ENCODE measurements at regions not wholly inside any gene's neighbourhood (a gene's known extent, or its start where the extent isn't known, plus 50 kb on each side); places are given as distances from the start of the nearest gene placed in this dataset.

DNA sequence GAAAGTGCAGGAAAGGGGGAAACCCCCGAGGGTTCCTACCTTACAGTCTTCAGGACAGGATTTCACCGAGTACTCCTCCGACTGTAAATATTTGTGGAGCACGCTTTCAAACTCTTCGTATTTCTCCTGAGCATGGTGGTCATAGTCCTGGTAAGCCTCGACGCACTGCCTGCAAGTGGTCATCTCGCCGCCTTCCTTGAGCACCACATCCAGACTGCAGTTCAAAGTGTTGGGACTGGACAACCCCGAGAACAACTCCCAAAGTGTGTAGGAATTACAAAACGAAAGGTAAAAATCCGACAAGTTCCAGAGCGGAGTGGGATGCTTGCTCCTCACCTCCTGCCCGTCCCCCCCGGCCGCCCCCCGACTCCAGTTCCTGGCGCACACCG is 349.7 kb downstream of the LIG4 start:
- DNase-seq (ENCODE audit: low read depth in 2 of 2), result peak in 1 of 2 donors; percentile 53

DNA sequence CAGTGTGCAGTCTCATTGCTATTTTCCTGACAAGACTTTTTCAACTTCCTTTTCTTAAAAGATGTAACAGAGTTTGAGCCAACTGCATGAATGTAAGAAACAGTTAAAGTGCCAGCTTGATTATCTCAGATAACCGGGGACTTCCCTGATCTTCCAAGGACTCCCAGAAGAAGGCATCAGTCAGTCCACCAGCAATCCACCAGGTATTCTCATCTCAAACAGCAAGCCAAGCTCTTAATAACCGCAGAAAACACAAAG is 350.1 kb downstream of the LIG4 start:
- peak in 1 of 2 donors; percentile 11 for DNase-seq (ENCODE audit: low read depth in 2 of 2)

DNA sequence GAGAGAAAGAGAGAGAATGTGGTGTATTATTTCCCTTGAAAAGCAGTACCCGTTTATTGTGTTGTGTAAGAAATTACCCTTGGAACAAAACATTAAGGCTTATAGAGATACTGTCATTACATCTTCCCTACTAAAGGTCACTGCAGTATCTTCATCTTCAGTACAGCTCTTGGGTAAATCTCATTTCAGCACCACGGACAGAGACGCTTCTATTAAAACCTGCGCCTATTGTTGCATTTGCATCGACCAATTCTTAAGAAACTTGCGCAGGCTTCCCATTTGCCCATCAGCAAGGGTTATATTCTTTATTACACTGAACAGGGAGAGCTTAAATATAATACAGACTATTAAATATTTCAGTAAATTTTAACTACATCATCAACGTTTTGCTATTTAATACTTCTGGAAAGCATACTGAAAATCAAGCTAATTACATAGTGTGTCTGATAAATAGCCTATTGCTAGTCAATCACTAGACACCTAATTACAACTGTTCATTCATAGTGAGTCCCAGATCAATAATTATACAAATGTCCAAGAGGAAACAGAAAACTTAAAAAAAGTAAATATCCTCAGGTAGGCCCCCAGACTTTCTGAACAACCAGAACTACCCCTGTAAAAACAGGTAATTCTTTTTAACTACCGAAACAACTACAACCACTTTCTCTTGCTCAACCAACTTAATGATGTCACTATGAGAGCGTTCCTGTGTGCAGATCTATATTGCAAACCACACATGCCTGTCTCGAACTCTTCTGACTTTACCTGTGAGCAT is 350.6 kb downstream of the LIG4 start:
- peak; percentile 64 to 84 for DNase-seq (ENCODE audit: low read depth in 2 of 2)

DNA sequence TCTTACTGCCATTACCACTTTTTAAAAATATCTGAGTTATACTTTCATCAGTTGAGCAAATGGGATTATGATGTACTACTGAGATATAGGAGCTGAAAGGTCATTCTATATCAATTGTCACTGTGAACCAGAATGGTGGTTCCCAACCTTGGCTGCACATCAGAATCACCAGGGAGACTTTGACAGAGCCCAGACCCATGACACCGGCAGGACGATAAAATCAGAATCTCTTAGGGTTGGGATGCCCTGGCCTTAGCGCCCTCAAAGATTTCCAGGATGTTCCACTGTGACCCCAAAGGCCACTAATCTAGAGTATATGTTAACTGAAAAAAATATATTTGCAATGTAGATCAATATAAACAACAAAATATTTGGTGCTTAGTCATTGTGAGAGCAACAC is 355.1 kb downstream of the LIG4 start:
- no peak for DNase-seq (ENCODE audit: low read depth in 2 of 2)

DNA sequence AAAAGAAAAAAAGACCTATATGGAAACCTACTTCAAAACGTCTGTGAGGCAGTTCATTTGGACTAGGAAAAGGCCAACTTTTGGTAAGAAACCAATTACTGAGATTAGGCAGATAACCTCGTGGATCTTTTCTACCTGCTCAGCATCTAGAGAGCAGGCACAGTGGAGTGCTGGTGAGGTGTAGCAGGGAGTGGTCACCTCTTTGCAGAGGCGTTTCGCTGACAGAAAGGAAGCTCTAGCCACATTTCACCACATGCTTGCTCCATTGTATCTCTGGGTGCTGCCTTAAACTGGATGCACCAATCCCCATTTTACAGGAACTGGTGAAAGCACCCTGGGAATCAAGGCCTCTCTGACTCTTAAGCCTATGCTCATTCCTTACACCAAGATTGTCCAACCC is 360.5 kb downstream of the LIG4 start:
- no peak for DNase-seq (ENCODE audit: low read depth in 2 of 2)

DNA sequence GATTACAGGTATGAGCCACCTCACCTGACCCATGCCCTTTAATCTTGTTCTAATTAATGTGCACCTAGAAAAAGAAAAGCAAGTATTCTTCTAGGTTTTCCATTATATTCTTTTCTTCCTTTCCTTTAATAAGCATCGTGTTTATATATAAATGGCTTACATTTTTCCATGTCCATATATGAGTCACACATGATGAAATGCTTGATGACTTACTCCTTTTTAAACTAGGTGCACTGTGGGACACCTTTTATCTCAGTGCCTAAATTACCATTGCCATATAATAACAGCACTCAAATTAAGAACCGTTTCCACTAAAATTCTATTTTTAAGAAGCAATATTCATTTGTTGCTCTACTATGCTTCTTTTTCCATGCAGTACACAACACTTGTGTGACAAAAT is 363.3 kb downstream of the LIG4 start:
- DNase-seq (ENCODE audit: low read depth in 2 of 2), result no peak

DNA sequence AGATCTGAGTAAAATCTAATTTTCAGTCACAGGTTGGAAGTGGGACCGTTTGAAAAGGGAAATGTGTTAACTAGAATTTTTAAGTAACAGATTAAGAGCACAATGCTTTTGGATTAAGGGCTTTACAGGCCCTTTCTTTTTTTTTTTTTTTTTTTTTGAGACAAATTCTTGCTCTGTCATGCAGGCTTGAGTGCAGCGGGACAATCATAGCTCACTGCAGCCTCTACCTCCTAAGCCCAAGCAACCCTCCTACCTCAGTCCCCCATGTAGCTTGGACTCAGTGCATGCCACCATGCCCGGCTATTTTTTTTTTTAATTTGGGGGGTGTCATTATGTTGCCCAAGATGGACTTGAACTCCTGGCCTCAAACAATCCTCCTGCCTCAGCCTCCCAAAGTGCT is 363.7 kb downstream of the LIG4 start:
- no peak for DNase-seq (ENCODE audit: low read depth in 2 of 2)

DNA sequence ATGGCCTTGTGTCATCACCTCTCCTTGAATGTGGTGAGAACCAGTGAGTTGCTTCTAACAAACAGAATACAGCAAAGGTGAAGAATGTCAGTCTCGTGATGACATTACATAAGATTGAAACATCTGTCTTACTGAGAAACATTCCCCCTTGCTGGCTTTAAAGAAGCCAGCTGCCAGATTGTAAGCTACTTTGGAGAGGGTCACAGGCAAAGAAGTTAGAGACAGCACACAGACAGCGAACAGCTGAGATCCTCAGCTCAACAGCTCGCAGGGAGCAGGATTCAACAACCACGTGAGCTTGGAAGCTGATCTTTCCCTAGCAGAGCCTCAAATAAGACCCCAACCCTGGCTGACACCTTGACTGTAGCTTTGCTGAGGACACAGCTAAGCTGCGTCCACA is 367.9 kb downstream of the LIG4 start:
- DNase-seq (ENCODE audit: low read depth in 2 of 2), result no peak

DNA sequence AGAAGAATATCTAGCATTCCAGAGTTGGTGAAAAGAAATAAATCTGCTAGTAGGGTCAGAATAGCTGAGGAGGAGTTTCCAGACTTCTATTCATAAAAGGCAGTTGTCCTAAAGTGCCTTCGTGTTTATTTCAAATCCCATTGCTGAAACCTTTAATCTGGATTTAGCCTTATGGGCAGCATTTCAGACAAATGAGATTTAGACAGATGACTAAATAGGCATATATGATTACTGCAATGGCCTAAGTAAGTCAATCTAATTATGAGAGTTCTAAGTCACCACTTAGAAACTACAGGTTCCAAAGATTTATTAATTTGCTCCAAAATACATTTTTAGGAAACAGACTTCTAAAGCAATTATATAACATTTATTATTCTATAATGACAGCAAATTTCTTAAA is 368.7 kb downstream of the LIG4 start:
- no peak for DNase-seq (ENCODE audit: low read depth in 2 of 2)

DNA sequence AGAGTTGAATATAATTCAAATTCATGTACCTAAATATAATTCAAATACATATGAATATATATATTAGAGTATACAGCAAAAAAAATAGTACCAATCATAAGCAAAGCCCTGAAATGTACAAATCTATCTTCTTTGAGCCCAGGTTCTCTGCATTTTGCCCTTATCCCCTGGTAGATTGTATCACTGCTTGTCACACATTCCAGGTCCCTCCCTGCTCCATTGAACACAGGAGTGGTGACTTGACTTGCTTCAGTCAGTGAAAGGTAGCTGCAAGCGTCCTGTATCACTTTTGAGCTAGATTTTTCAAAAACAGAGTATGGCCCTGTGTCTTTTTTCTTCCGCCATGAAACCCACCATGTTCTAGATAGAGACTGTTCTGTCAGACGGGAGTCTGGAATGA is 369.4 kb downstream of the LIG4 start:
- no peak for DNase-seq (ENCODE audit: low read depth in 2 of 2)

DNA sequence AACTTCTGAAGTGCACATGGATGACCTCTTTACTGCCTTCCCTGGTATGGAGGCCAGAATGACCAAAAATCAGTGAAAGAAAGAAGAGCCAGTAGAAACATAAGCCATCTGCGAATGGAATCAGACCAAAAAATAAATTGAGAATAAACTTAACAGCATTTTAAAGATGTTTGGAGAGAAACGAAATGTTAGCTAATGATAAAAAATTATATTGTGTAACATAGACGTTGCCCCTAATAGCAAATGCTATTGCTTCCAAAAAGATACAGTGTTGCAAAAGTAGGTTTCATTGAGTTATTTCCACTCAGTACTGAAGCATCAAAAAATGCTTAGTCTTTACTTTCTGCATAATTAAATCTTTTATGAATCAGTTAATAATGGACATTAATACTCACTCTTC is 371.7 kb downstream of the LIG4 start:
- no peak for DNase-seq (ENCODE audit: low read depth in 2 of 2)

DNA sequence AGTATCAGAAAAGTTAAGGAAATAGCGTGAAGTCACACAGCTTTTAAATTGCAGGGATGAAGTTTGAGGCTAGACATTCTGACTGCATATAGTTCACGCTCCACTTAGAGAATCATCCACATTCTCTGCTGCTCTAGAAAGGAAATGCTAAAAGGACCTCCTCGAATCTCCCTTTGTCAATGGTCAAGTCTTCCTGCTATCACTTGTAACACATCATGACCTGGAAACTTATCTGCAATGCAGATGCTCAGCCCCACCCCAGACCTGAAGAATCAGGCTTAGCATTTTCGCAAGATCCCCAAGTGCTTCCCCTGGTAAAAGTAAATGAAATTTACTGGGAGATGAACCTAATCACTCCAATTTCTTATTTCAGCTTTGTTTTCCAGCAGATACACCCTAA is 372.1 kb downstream of the LIG4 start:
- no peak for DNase-seq (ENCODE audit: low read depth in 2 of 2)

DNA sequence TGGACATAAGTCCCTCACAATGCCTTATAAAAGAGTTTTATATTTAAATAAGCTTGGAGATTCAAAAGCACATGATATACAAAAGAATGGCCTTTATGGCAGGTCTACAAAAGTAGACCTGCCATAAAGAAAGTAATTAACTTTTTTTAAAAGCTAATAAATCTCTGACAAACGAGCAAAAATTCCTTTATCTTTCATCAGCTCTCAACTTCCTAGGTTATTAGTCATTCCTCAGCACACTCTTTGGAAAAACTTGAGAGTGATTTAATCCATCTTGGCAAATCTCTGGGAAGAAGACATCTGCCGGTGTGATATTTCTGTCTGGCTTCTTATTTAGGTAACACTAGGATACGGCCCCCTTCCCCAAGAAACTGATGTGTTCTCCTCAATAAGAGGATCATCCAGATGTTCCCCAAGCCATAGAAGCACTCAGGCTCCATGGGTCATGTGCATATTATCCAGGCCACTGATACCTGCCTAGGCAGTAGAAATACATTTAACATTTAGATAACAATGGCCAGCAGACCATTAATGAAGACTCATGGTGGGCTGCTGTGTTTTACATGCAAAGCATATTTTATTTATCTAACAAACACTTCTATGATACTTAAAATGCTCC is 372.7 kb downstream of the LIG4 start:
- DNase-seq (ENCODE audit: low read depth in 2 of 2), result peak in 1 of 2 donors; percentile 70

DNA sequence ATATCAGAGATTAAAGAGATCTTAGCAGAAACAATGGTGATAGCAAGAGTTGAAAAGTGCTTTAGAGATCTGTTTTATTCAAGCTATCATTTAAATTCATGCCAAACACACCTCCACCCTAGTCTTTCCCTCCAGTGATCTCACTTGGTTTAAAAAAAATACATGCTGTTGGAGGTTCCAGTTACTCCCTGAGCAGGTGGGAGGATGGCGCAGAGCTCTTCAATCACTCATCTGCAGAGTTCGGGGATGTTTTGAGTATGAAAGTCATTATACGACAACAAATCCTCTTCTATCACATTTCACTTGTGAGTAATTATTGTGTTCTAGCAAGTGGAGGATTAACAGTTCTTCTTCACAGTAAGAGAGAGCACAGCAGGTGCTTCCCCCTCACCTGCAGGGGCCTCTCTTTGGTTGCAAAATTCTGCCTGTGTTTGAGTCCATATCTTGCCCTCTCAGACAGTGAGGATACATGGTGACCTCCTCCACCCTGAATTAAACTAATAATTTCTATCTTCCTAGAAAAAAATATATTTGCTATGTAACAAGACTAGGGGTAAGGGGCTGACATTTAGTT is 376.7 kb downstream of the LIG4 start:
- no peak for DNase-seq (ENCODE audit: low read depth in 2 of 2)

DNA sequence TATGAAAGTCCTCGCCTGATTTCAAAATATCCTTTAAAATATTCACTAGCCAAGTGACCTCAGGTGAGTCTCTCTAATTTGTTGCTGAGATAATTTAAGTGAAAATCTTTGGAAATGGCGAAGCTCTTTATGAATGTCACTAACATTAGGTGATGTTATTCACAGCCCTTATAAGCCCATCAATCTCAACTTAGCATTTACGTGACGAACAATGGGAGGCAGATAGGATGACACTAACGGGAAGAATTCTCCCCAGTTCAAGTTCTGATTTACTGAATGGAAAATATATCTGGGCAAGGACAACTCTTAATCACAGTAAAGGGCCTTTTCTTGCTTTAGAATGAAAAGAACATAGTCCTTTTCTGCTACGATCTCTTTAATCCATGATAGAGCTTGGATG is 378.7 kb downstream of the LIG4 start:
- DNase-seq (ENCODE audit: low read depth in 2 of 2), result no peak

DNA sequence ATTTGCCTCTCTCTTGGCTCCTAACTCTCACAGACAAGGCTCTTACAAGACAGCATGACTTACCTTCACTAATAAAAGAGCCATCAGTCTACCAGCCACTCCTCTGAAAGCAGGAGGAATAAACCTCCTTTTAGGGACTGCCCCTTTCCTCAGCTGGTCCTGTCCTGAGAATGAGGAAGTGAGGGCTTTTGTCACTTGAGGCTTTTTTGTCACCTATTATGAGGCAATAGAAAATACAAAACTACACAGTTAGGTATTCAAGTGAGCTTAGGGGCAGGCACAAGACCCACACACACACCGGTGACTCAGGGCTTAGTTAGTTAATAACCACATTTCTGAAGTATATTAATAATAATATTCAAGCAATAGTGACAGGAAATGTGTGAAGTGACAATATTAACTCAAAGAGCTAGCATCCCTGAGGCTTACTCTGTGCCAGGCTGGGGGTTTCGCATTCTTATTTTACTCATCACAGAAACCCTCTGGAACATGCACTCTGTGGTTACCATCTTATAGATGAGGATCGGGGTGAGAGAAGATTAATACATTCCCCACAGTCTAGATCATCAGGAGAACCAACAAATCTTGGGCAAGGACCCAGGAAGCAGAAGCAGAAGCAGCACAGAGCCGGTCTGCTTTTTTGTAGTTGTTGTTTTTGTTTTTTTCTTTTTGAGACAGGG is 379.9 kb downstream of the LIG4 start:
- DNase-seq (ENCODE audit: low read depth in 2 of 2), result peak in 1 of 2 donors; percentile 36

DNA sequence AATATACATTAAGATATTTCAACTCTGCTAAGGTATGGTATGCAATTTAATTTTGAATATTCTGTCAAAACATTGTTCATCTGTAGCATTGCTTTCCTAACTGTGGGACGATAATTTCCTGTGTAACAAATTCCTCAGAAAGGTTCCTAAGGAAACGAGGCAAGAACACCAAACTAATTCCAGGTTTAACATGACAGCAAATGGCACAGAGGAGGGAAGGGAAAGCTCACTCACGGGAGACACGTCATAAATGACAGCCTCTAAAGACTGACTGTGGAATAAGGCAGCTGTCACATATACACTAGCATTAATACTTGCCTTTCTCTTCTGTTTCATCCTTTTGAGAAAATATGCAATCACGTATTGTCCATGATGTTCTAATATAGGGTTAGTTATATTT is 380.6 kb downstream of the LIG4 start:
- DNase-seq (ENCODE audit: low read depth in 2 of 2), result peak in 1 of 2 donors; percentile 77

DNA sequence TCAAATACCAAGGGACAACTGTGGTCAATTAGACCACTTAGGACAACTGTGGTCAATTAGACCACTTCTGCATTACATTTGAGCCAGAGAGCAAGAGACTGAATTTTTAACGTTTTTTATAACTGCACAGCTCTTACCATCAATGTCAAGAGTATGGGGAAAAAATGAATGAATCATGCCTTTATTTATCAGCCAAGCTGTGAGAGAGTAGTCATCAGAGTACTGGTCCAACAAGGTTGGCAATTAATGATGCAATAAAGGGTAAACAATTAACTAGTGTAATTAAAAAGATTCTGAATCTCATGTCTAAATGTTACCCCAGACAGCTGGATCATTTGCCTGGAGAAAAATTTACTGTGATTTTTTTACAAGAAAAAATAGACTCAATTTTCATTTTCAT is 381.1 kb downstream of the LIG4 start:
- no peak for DNase-seq (ENCODE audit: low read depth in 2 of 2)

DNA sequence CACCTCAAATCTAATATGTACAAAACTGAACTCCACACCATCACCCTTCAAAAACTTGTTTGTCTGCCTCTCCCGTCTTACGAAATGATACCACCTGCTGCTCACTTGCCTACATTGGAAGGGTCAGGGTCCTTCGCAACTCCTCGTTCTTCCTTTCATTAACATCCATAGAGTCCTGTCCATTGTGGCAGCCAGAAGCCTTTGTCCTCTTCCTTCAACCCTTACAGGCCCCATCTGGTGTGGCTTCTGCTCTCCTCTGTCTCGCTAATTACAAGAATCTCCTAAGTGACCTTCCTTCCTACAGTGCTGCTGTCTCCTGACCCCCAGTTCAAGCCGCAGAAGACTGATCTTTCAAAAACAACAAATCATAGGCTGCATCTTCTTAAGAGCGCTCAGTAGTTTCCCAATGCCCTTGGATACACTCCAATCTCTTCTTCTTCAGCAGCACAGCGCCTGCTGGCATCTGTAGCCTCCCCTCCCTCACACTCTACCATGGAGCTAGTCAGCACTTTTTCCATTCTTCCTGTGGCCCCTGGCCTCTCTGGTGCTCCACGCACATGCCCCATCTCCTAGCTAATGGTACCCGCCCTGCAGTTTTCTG is 382.7 kb downstream of the LIG4 start:
- DNase-seq (ENCODE audit: low read depth in 2 of 2), result peak in 1 of 2 donors; percentile 25

DNA sequence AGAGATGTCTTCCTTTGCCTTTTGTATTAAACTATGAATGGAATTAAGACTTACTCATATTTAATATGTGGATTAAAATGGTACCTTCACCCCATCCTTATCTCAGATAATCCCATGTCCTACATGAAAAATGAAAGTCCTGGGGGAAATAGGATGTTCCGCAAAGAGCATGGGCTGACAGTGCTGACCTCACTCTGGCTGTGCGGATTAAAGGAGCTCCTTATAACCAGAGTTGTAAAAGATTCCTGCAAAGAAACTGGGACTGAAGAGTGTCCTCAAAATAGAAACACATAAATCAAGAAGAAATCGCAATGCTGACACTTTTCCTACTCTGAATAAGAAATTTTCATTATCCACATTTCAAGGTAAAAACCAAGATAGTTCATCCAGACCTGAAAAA is 384.5 kb downstream of the LIG4 start:
- no peak for DNase-seq (ENCODE audit: low read depth in 2 of 2)

DNA sequence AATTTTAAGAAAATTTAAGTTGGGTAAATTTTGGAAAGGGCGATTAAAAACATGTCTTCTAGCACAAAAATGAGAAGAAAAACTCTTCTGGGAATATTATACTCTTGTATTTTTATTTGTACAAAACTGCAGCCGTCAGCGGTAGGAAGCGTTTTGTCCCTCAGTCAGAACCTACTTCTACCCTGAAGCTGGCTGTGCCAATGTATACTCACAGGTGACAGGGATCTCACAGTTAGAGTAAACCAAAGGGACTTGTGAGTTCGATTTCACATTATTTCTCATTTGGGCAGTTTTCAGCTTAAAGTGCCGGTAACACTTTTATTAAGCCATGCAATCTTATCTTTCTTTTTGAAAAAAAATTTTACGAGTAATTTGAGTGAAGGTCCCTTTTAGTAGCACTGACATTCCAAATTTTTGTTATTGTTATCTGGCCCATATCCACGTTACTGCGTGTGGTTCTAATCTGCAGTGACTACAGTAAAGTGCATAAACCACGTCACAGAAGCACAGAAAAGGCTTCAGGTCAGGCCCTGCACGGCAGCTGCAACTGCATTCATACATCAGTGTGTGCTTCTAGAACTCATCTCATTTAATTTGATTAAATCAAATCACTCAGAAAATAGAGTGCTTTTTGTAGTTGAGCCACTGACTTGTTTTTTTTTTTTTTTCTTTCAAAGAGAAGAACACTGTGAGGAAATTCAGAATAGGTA is 387.3 kb downstream of the LIG4 start:
- no peak for DNase-seq (ENCODE audit: low read depth in 2 of 2)

DNA sequence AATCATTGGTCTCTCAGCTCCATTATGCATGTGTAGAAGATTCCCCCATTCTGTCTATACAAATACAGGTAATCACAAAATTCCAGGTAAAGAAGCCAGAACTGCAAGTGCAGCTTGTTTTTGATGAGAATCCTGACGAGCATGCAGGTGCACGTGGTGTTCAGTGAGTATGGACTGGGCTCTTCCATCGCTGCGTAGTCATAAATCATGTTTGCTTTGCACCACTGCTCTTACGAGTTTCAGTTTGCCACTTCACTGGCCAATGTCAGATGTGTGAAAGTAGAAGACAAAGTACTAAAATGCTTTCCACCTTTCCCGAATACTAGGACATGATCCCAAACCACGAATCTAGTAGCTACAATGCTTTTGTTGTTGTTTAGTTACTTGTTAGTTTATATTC is 390.7 kb downstream of the LIG4 start:
- DNase-seq (ENCODE audit: low read depth in 2 of 2), result no peak

Data from lung microvascular endothelial cell (primary cell).